Keratinocyte (primary cell): ENCODE measurements at regions not wholly inside any gene's neighbourhood (a gene's known extent, or its start where the extent isn't known, plus 50 kb on each side); places are given as distances from the start of the nearest gene placed in this dataset.

Experiments
- DNase-seq: peaks from one replicate; pipeline ENCODE4 v3.0.0-alpha.2; 2011; ENCODE audit warnings: low read depth, missing footprints, low spot score
- FAIRE-seq: peaks from 2 replicates; lab custom pipeline; 2011; peaks lifted over from hg19 to GRCh38; lab: Jason Lieb, UNC
- H2AFZ ChIP-seq: 2 replicates; pipeline ENCODE4 v1.6.0; 2012; ENCODE audit warnings: low read length, control low read depth, inconsistent platforms; ENCODE audit not compliant: control insufficient read depth
- H3K27ac ChIP-seq: 2 replicates; pipeline ENCODE4 v1.5.1; 2011; ENCODE audit warnings: low read length; ENCODE audit not compliant: control insufficient read depth, insufficient read depth
- H3K27me3 ChIP-seq: 3 replicates; pipeline ENCODE4 v1.6.0; 2011; ENCODE audit warnings: low read length; ENCODE audit not compliant: control insufficient read depth, insufficient read depth; ENCODE audit errors: extremely low read depth
- H3K36me3 ChIP-seq, 2 experiments: 2 replicates in 1 of 2; 3 replicates in 1 of 2; pipeline ENCODE4 v1.5.1; 2011; ENCODE audit warnings: low read length in 2 of 2, mild to moderate bottlenecking in 1 of 2; ENCODE audit not compliant: control insufficient read depth in 2 of 2, insufficient read depth in 2 of 2; ENCODE audit errors: extremely low read depth in 1 of 2
- H3K4me1 ChIP-seq: 3 replicates; pipeline ENCODE4 v1.5.1; 2011; ENCODE audit warnings: low read length; ENCODE audit not compliant: control insufficient read depth, insufficient read depth; ENCODE audit errors: extremely low read depth
- H3K4me2 ChIP-seq: 3 replicates; pipeline ENCODE4 v1.6.0; 2011; ENCODE audit warnings: low read depth, low read length; ENCODE audit not compliant: control insufficient read depth, insufficient read depth; ENCODE audit errors: extremely low read depth
- H3K4me3 ChIP-seq, 3 experiments: fragments of 200-600 bp in 1 of 3; sonication (generic) in 1 of 3; 2 replicates in 2 of 3; 3 replicates in 1 of 3; pipeline ENCODE4 v1.5.1; 2011 to 2016; ENCODE audit warnings: low read length in 3 of 3, mild to moderate bottlenecking in 3 of 3, control low read depth in 2 of 3, inconsistent platforms in 1 of 3, low read depth in 1 of 3, mixed read lengths in 1 of 3, mixed run types in 1 of 3, moderate library complexity in 1 of 3; ENCODE audit not compliant: control insufficient read depth in 2 of 3, insufficient read depth in 2 of 3; ENCODE audit errors: extremely low read depth in 1 of 3
- H3K79me2 ChIP-seq: 2 replicates; pipeline ENCODE4 v1.6.0; 2012; ENCODE audit warnings: low read length; ENCODE audit not compliant: control insufficient read depth, insufficient read depth
- H3K9ac ChIP-seq: 3 replicates; pipeline ENCODE4 v1.6.0; 2011; ENCODE audit warnings: low read length; ENCODE audit not compliant: control insufficient read depth, insufficient read depth; ENCODE audit errors: extremely low read depth
- H3K9me1 ChIP-seq: 3 replicates; pipeline ENCODE4 v1.6.0; 2011; ENCODE audit warnings: low read length; ENCODE audit not compliant: control insufficient read depth, insufficient read depth; ENCODE audit errors: extremely low read depth
- H3K9me3 ChIP-seq: 2 replicates; pipeline ENCODE4 v1.5.1; 2012; ENCODE audit warnings: low read depth, low read length; ENCODE audit not compliant: control insufficient read depth
- H4K20me1 ChIP-seq: 3 replicates; pipeline ENCODE4 v1.6.0; 2011; ENCODE audit warnings: low read length; ENCODE audit not compliant: control insufficient read depth, insufficient read depth; ENCODE audit errors: extremely low read depth
- CTCF ChIP-seq, 3 experiments: IDR thresholded peaks in 1 of 3; conservative IDR thresholded peaks in 1 of 3; optimal IDR thresholded peaks in 1 of 3; 2 replicates in 2 of 3; 3 replicates in 1 of 3; pipeline versions ENCODE3 to v1.5.1; 2011; ENCODE audit warnings: low read length in 3 of 3, mild to moderate bottlenecking in 3 of 3, moderate library complexity in 2 of 3, control low read depth in 1 of 3, inconsistent platforms in 1 of 3; ENCODE audit not compliant: insufficient read depth in 2 of 3; ENCODE audit errors: extremely low read depth in 1 of 3
- EZH2 ChIP-seq: IDR thresholded peaks from one replicate; pipeline ENCODE4 v1.6.1; 2012; ENCODE audit warnings: inconsistent platforms, mild to moderate bottlenecking, low read length, moderate library complexity
- dilution Hi-C: fragments of 300-500 bp; cut with MboI; formaldehyde crosslinking; loops from one replicate; pipeline ENCODE4 v1.7.0; 2020; ENCODE audit warnings: low sequenced_read_pairs; ENCODE audit not compliant: extremely low pct_ligation_motif_present

- H3K36me3 ChIP-seq, result no peaks in the 10 kb centered on the region
- dilution Hi-C loops, result no loop called here
- no peaks in the 10 kb centered on the region for H3K9me3 ChIP-seq
- H3K4me3 ChIP-seq, result no peak overlapping the region
- no peaks in the 10 kb centered on the region for H3K79me2 ChIP-seq
- H3K9ac ChIP-seq, result no peak overlapping the region
- no peaks in the 10 kb centered on the region for H3K4me1 ChIP-seq
- no peak for TF ChIP-seq CTCF (optimal IDR thresholded peaks at IDR 0.05 in 1 of 3, IDR thresholded peaks at IDR 0.05 in 1 of 3, conservative IDR thresholded peaks at IDR 0.05 in 1 of 3; ENCODE audit: extremely low read depth in 1 of 3, insufficient read depth in 2 of 3, low read length in 3 of 3)
- no peak for TF ChIP-seq EZH2
- DNase-seq (no peak), FAIRE-seq (no peak)
- H2AFZ ChIP-seq, result no peak overlapping the region
- H3K9me1 ChIP-seq, result no peaks in the 10 kb centered on the region
- H3K4me2 ChIP-seq, result no peak overlapping the region
- no peaks in the 10 kb centered on the region for H4K20me1 ChIP-seq
- H3K27me3 ChIP-seq, result no peaks in the 10 kb centered on the region
- no peak overlapping the region for H3K27ac ChIP-seq
Observed at GRCh38 chr2:39894082-39894481, 115.0 kb upstream of the THUMPD2 start.

- Histone ChIP-seq H3K4me2 (no peak overlapping the region), H3K27ac (no peak overlapping the region), H3K27me3 (no peaks in the 10 kb centered on the region), H3K9ac (no peak overlapping the region), H3K9me3 (no peaks in the 10 kb centered on the region), H3K9me1 (no peaks in the 10 kb centered on the region), H3K36me3 (no peaks in the 10 kb centered on the region), H2AFZ (no peak overlapping the region), H3K4me3 (no peak overlapping the region), H3K4me1 (no peaks in the 10 kb centered on the region), H3K79me2 (no peaks in the 10 kb centered on the region), H4K20me1 (no peaks in the 10 kb centered on the region)
- TF ChIP-seq EZH2, result no peak
- TF ChIP-seq CTCF (optimal IDR thresholded peaks at IDR 0.05 in 1 of 3, IDR thresholded peaks at IDR 0.05 in 1 of 3, conservative IDR thresholded peaks at IDR 0.05 in 1 of 3; ENCODE audit: extremely low read depth in 1 of 3, insufficient read depth in 2 of 3, low read length in 3 of 3), result no peak
- DNase-seq (no peak), FAIRE-seq (no peak)
- dilution Hi-C loops, result no loop called here
Observed at GRCh38 chr2:39893616-39894015, 114.6 kb upstream of the THUMPD2 start.
